NCI-H187 (cell line): ENCODE measurements at regions not wholly inside any gene's neighbourhood (a gene's known extent, or its start where the extent isn't known, plus 50 kb on each side); places are given as distances from the start of the nearest gene placed in this dataset.
"Not testable (repeated sequence)": the region's sequence is repeated elsewhere in the genome, so short reads cannot be mapped to it uniquely, and the experiment has no call there.

Experiments used
- DNase-seq, 2 experiments: peaks; one replicate each; lab custom pipeline; 2025; lab: John Stamatoyannopoulos, UW

- DNase-seq = no peak
Observed at GRCh38 chr3:159727506-159727905, 261.1 kb upstream of the IL12A start.

GRCh38 chr3:159731254-159731653 is 257.4 kb upstream of the IL12A start:
- DNase-seq = no peak

GRCh38 chr3:159732172-159733111 is 256.2 kb upstream of the IL12A start:
- DNase-seq = no peak

- no peak for DNase-seq
Observed at GRCh38 chr3:159733194-159733860, 255.3 kb upstream of the IL12A start.

- DNase-seq = no peak
Observed at GRCh38 chr3:159734681-159735080, 254.0 kb upstream of the IL12A start.

- DNase-seq = no peak
Observed at GRCh38 chr3:159739166-159739565, 249.5 kb upstream of the IL12A start.

- DNase-seq = no peak
Observed at GRCh38 chr3:159739969-159740368, 248.7 kb upstream of the IL12A start.

GRCh38 chr3:159741281-159741680 is 247.4 kb upstream of the IL12A start:
- no peak for DNase-seq

GRCh38 chr3:159748425-159748824 is 240.2 kb upstream of the IL12A start:
- DNase-seq = no peak

- DNase-seq = no peak
Observed at GRCh38 chr3:159749406-159749805, 239.2 kb upstream of the IL12A start.

- DNase-seq = no peak
Observed at GRCh38 chr3:159751146-159751545, 237.5 kb upstream of the IL12A start.

- no peak for DNase-seq
Observed at GRCh38 chr3:159751752-159752151, 236.9 kb upstream of the IL12A start.

GRCh38 chr3:159756279-159757207 is 232.1 kb upstream of the IL12A start:
- not testable (repeated sequence) for DNase-seq

- DNase-seq = no peak
Observed at GRCh38 chr3:159757341-159758060, 231.1 kb upstream of the IL12A start.

- DNase-seq = no peak
Observed at GRCh38 chr3:159760046-159760445, 228.6 kb upstream of the IL12A start.

GRCh38 chr3:159761369-159761768 is 227.3 kb upstream of the IL12A start:
- no peak for DNase-seq

GRCh38 chr3:159761848-159762635 is 226.6 kb upstream of the IL12A start:
- DNase-seq = no peak

GRCh38 chr3:159763011-159763601 is 225.5 kb upstream of the IL12A start:
- DNase-seq = no peak

- DNase-seq = peak; percentile 45 to 85
Observed at GRCh38 chr3:159763602-159764489, 224.8 kb upstream of the IL12A start.
